ENCODE measurements at regions not wholly inside any gene's neighbourhood (a gene's known extent, or its start where the extent isn't known, plus 50 kb on each side); places are given as distances from the start of the nearest gene placed in this dataset.
A peak's percentile ranks its signal among the peaks of the same experiment; 100 is the strongest.

GRCh38 chr13:30047154-30047874 lies 196.9 kb upstream of the UBL3 start:
- no peaks in the 10 kb centered on the region for H3K9me3 Mint-ChIP-seq
- DNase-seq = peak; percentile 10
- no peak overlapping the region for H3K4me3 Mint-ChIP-seq
- no peaks in the 10 kb centered on the region for H3K27me3 Mint-ChIP-seq
- no peaks in the 10 kb centered on the region for H3K36me3 Mint-ChIP-seq (ENCODE audit: low read depth)
- ATAC-seq = peak; percentile 81
- H3K27ac Mint-ChIP-seq = no peak overlapping the region
- H3K4me1 Mint-ChIP-seq = peaks cover 27% of the 10 kb centered on the region

- Mint-ChIP-seq H3K4me1 (peaks cover 20% of the 10 kb centered on the region), H3K27ac (no peak overlapping the region), H3K4me3 (no peak overlapping the region), H3K36me3 (ENCODE audit: low read depth) (no peaks in the 10 kb centered on the region), H3K27me3 (no peaks in the 10 kb centered on the region), H3K9me3 (no peaks in the 10 kb centered on the region)
- ATAC-seq (no peak), DNase-seq (no peak)
Observed at GRCh38 chr13:30045916-30046704, 195.7 kb upstream of the UBL3 start.

GRCh38 chr13:30044932-30045331 lies 194.5 kb upstream of the UBL3 start:
- Mint-ChIP-seq H3K9me3 (no peaks in the 10 kb centered on the region), H3K27me3 (peaks cover 5% of the 10 kb centered on the region), H3K4me1 (peaks cover 20% of the 10 kb centered on the region), H3K36me3 (ENCODE audit: low read depth) (no peaks in the 10 kb centered on the region), H3K4me3 (no peak overlapping the region), H3K27ac (no peak overlapping the region)
- DNase-seq (no peak), ATAC-seq (no peak)

- peaks cover 19% of the 10 kb centered on the region for H3K4me1 Mint-ChIP-seq
- DNase-seq (no peak), ATAC-seq (no peak)
- H3K9me3 Mint-ChIP-seq = no peaks in the 10 kb centered on the region
- H3K27ac Mint-ChIP-seq = no peak overlapping the region
- no peaks in the 10 kb centered on the region for H3K36me3 Mint-ChIP-seq (ENCODE audit: low read depth)
- H3K27me3 Mint-ChIP-seq = peaks cover 9% of the 10 kb centered on the region
- H3K4me3 Mint-ChIP-seq = no peak overlapping the region
Observed at GRCh38 chr13:30043631-30043925, 193.2 kb upstream of the UBL3 start.

GRCh38 chr13:30042891-30043630 lies 192.6 kb upstream of the UBL3 start:
- H3K27ac Mint-ChIP-seq = no peak overlapping the region
- peaks cover 13% of the 10 kb centered on the region for H3K27me3 Mint-ChIP-seq
- ATAC-seq (no peak), DNase-seq (no peak)
- peaks cover 17% of the 10 kb centered on the region for H3K4me1 Mint-ChIP-seq
- H3K36me3 Mint-ChIP-seq (ENCODE audit: low read depth) = no peaks in the 10 kb centered on the region
- no peak overlapping the region for H3K4me3 Mint-ChIP-seq
- H3K9me3 Mint-ChIP-seq = no peaks in the 10 kb centered on the region

- H3K4me3 Mint-ChIP-seq = no peak overlapping the region
- H3K4me1 Mint-ChIP-seq = peaks cover 9% of the 10 kb centered on the region
Observed at GRCh38 chr13:30042272-30042671, 191.9 kb upstream of the UBL3 start.

GRCh38 chr13:30039511-30039911 lies 189.1 kb upstream of the UBL3 start:
- H3K27ac Mint-ChIP-seq = no peak overlapping the region
- ATAC-seq (no peak), DNase-seq (no peak)
- peaks cover 16% of the 10 kb centered on the region for H3K27me3 Mint-ChIP-seq
- H3K36me3 Mint-ChIP-seq (ENCODE audit: low read depth) = no peaks in the 10 kb centered on the region
- no peak overlapping the region for H3K4me3 Mint-ChIP-seq
- H3K9me3 Mint-ChIP-seq = no peaks in the 10 kb centered on the region
- no peaks in the 10 kb centered on the region for H3K4me1 Mint-ChIP-seq

More at GRCh38 chr13:30042272-30042671, 191.9 kb upstream of the UBL3 start:
- H3K36me3 Mint-ChIP-seq (ENCODE audit: low read depth) = no peaks in the 10 kb centered on the region
- H3K27me3 Mint-ChIP-seq = peaks cover 13% of the 10 kb centered on the region
- no peaks in the 10 kb centered on the region for H3K9me3 Mint-ChIP-seq
- ATAC-seq (no peak), DNase-seq (no peak)
- H3K27ac Mint-ChIP-seq = no peak overlapping the region

- no peaks in the 10 kb centered on the region for H3K36me3 Mint-ChIP-seq (ENCODE audit: low read depth)
- H3K4me3 Mint-ChIP-seq = no peak overlapping the region
- no peak overlapping the region for H3K27ac Mint-ChIP-seq
- H3K27me3 Mint-ChIP-seq = peaks cover 16% of the 10 kb centered on the region
- no peaks in the 10 kb centered on the region for H3K9me3 Mint-ChIP-seq
- DNase-seq = no peak
- no peak for ATAC-seq
- no peaks in the 10 kb centered on the region for H3K4me1 Mint-ChIP-seq
Observed at GRCh38 chr13:30038884-30039283, 188.5 kb upstream of the UBL3 start.

- Mint-ChIP-seq H3K9me3 (no peaks in the 10 kb centered on the region), H3K27ac (no peak overlapping the region), H3K27me3 (peaks cover 16% of the 10 kb centered on the region), H3K4me3 (no peak overlapping the region), H3K36me3 (ENCODE audit: low read depth) (no peaks in the 10 kb centered on the region), H3K4me1 (no peaks in the 10 kb centered on the region)
- DNase-seq (no peak), ATAC-seq (no peak)
Observed at GRCh38 chr13:30037766-30038165, 187.3 kb upstream of the UBL3 start.

GRCh38 chr13:30037306-30037705 lies 186.9 kb upstream of the UBL3 start:
- Mint-ChIP-seq H3K27ac (no peak overlapping the region), H3K4me3 (no peak overlapping the region), H3K27me3 (peaks cover 16% of the 10 kb centered on the region), H3K9me3 (no peaks in the 10 kb centered on the region), H3K4me1 (no peaks in the 10 kb centered on the region), H3K36me3 (ENCODE audit: low read depth) (no peaks in the 10 kb centered on the region)
- ATAC-seq = no peak
- DNase-seq = no peak

GRCh38 chr13:30034458-30034795 lies 184.0 kb upstream of the UBL3 start:
- H3K27ac Mint-ChIP-seq = no peak overlapping the region
- H3K4me1 Mint-ChIP-seq = no peaks in the 10 kb centered on the region
- no peak overlapping the region for H3K4me3 Mint-ChIP-seq

GRCh38 chr13:30033681-30034457 lies 183.5 kb upstream of the UBL3 start:
- Mint-ChIP-seq H3K36me3 (ENCODE audit: low read depth) (no peaks in the 10 kb centered on the region), H3K4me3 (no peak overlapping the region), H3K9me3 (no peaks in the 10 kb centered on the region), H3K27me3 (peaks cover 8% of the 10 kb centered on the region), H3K4me1 (no peaks in the 10 kb centered on the region), H3K27ac (no peak overlapping the region)
- ATAC-seq (peak; percentile 54), DNase-seq (no peak)

More at GRCh38 chr13:30034458-30034795, 184.0 kb upstream of the UBL3 start:
- Mint-ChIP-seq H3K9me3 (no peaks in the 10 kb centered on the region), H3K27me3 (peaks cover 8% of the 10 kb centered on the region), H3K36me3 (ENCODE audit: low read depth) (no peaks in the 10 kb centered on the region)
- DNase-seq = no peak
- no peak for ATAC-seq

GRCh38 chr13:30032263-30032662 lies 181.8 kb upstream of the UBL3 start:
- Mint-ChIP-seq H3K27ac (no peak overlapping the region), H3K27me3 (peaks cover 3% of the 10 kb centered on the region), H3K36me3 (ENCODE audit: low read depth) (no peaks in the 10 kb centered on the region), H3K4me1 (no peaks in the 10 kb centered on the region), H3K4me3 (no peak overlapping the region), H3K9me3 (no peaks in the 10 kb centered on the region)
- ATAC-seq = no peak
- DNase-seq = no peak

GRCh38 chr13:30031488-30031887 lies 181.1 kb upstream of the UBL3 start:
- peaks cover 3% of the 10 kb centered on the region for H3K27me3 Mint-ChIP-seq
- ATAC-seq (no peak), DNase-seq (no peak)
- H3K4me3 Mint-ChIP-seq = no peak overlapping the region
- no peaks in the 10 kb centered on the region for H3K4me1 Mint-ChIP-seq
- H3K9me3 Mint-ChIP-seq = no peaks in the 10 kb centered on the region
- H3K36me3 Mint-ChIP-seq (ENCODE audit: low read depth) = no peaks in the 10 kb centered on the region
- no peak overlapping the region for H3K27ac Mint-ChIP-seq

Data from activated naive CD8-positive, alpha-beta T cell treated with anti-CD3 and anti-CD28 coated beads, Interleukin-2, amount 50 U/mL, for 24 hours (primary cell).